GM13977 (cell line): ENCODE measurements at regions not wholly inside any gene's neighbourhood (a gene's known extent, or its start where the extent isn't known, plus 50 kb on each side); places are given as distances from the start of the nearest gene placed in this dataset.

Source experiments
- DNase-seq: peaks from one replicate; pipeline ENCODE4 v3.0.0; 2012; ENCODE audit warnings: low spot score
- in situ Hi-C: fragments of 300-500 bp; cut with MboI; formaldehyde crosslinking; loops from one replicate; pipeline ENCODE4 v1.12.0; 2022; ENCODE audit warnings: low sequenced_read_pairs, low pct_unique_long_range_greater_than_20kb, mixed read lengths, inconsistent platforms; ENCODE audit not compliant: unreplicated experiment
- TF ChIP-seq, protein P1 (sequence below): IDR thresholded peaks from 2 replicates; pipeline ENCODE4 v1.5.1; 2012; ENCODE audit warnings: mild to moderate bottlenecking, control low read depth; ENCODE audit not compliant: insufficient read depth; ENCODE audit errors: extremely low read depth, missing control alignments

GRCh38 chr2:203610558-203610957 lies 75.5 kb upstream of the RAPH1 start:
- no peak for DNase-seq
- in situ Hi-C loops: no loop called here
- TF ChIP-seq, protein P1, sequence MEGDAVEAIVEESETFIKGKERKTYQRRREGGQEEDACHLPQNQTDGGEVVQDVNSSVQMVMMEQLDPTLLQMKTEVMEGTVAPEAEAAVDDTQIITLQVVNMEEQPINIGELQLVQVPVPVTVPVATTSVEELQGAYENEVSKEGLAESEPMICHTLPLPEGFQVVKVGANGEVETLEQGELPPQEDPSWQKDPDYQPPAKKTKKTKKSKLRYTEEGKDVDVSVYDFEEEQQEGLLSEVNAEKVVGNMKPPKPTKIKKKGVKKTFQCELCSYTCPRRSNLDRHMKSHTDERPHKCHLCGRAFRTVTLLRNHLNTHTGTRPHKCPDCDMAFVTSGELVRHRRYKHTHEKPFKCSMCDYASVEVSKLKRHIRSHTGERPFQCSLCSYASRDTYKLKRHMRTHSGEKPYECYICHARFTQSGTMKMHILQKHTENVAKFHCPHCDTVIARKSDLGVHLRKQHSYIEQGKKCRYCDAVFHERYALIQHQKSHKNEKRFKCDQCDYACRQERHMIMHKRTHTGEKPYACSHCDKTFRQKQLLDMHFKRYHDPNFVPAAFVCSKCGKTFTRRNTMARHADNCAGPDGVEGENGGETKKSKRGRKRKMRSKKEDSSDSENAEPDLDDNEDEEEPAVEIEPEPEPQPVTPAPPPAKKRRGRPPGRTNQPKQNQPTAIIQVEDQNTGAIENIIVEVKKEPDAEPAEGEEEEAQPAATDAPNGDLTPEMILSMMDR: no peak

GRCh38 chr2:203612246-203612645 lies 77.1 kb upstream of the RAPH1 start:
- TF ChIP-seq, protein P1: no peak
- in situ Hi-C loops: no loop called here
- no peak for DNase-seq

- TF ChIP-seq, protein P1: no peak
- in situ Hi-C loops: no loop called here
- no peak for DNase-seq
Measured at GRCh38 chr2:203619267-203619878, 84.3 kb upstream of the RAPH1 start.

DNA sequence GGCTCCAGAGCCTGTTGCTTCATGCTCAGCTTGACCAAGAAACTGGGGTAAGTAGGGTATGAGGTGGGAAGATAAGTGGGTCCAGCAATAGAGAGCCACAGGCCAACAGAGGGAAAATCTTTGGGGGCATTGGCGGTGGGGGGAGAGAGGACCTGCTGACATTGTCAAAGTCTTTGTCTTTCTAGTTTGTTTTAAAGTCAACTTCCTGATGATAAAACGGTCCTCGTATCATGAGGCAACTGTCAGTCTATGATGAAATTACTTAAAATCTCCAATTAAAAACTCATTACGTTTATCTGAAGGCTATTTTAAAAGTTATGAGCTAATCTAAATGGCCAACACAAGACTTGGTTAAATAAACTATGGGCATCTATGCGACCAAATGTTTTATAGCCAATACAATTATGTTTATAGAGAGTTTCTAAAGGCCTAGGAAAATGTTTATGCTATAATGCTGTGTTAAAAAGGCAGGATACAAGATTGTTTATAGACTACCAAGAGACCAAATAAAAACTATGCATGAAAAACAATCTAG lies 84.4 kb upstream of the CD28 start:
- no peak for DNase-seq
- in situ Hi-C loops: no loop called here
- TF ChIP-seq, protein P1: no peak

- TF ChIP-seq, protein P1: no peak
- no peak for DNase-seq
- in situ Hi-C loops: no loop called here
Measured at GRCh38 chr2:203623096-203623495, 83.3 kb upstream of the CD28 start.

- TF ChIP-seq, protein P1: no peak
- DNase-seq: no peak
- in situ Hi-C loops: no loop called here
Measured at GRCh38 chr2:203623661-203624060, 82.8 kb upstream of the CD28 start.
